Stomach (tissue), 8 donors: ENCODE measurements at regions not wholly inside any gene's neighbourhood (a gene's known extent, or its start where the extent isn't known, plus 50 kb on each side); places are given as distances from the start of the nearest gene placed in this dataset.

Experiments
- DNase-seq, 2 donors: peaks; one replicate each; pipeline versions ENCODE4 v3.0.0 to v3.0.0-alpha.2; 2013 to 2019
- H3K27ac ChIP-seq, 5 donors: fragments of 200-600 bp in 4 of 5; sonication (generic) in 4 of 5; one replicate each; pipeline ENCODE4 v1.5.1; 2013 to 2019; ENCODE audit warnings: mild to moderate bottlenecking in 1 of 5, moderate library complexity in 1 of 5
- H3K27me3 ChIP-seq, 3 donors: fragments of 200-600 bp; sonication (generic); one replicate each; pipeline ENCODE4 v1.5.1; 2017 to 2019; ENCODE audit warnings: mixed run types in 1 of 3
- H3K36me3 ChIP-seq, 4 donors: fragments of 200-600 bp; sonication (generic); 1 replicate in 3 of 4; 2 replicates in 1 of 4; pipeline ENCODE4 v1.5.1; 2016 to 2019
- H3K4me1 ChIP-seq, 4 donors: fragments of 200-600 bp; sonication (generic); one replicate each; pipeline ENCODE4 v1.5.1; 2016 to 2019
- H3K4me3 ChIP-seq, 4 donors: fragments of 200-600 bp; sonication (generic) in 3 of 4; one replicate each; pipeline ENCODE4 v1.5.1; 2016 to 2019; ENCODE audit warnings: mild to moderate bottlenecking in 1 of 4
- H3K9me3 ChIP-seq, 4 donors: fragments of 200-600 bp; sonication (generic); one replicate each; pipeline ENCODE4 v1.5.1; 2016 to 2019
- EP300 ChIP-seq: sonication (generic); formaldehyde crosslinking; IDR thresholded peaks from one replicate; pipeline ENCODE4 v1.6.1; 2017; ENCODE audit warnings: antibody characterized with exemption
- POLR2A ChIP-seq, 4 donors: fragments of 450-650 bp; IDR thresholded peaks; one replicate each; pipeline ENCODE4 v1.6.1; 2016; ENCODE audit warnings: antibody characterized with exemption in 4 of 4, control low read depth in 2 of 4, mild to moderate bottlenecking in 1 of 4, moderate library complexity in 1 of 4
- POLR2AphosphoS5 ChIP-seq, 3 donors: sonication (generic); formaldehyde crosslinking; IDR thresholded peaks; one replicate each; pipeline ENCODE4 v1.6.1; 2016; ENCODE audit warnings: antibody characterized with exemption in 3 of 3
- WGBS, 5 donors: extraction: QIAGEN DNeasy Blood & Tissue Kit in 3 of 5; methylation state at CpG; one replicate each; pipeline versions ENCODE4 v1.1.5 to v1.1.7; 2013 to 2018; 5-methylcytosine and 5-hydroxymethylcytosine counted together
- intact Hi-C: fragments of 100-400 bp; cut with DNase I; formaldehyde crosslinking; loops from one replicate; pipeline ENCODE4 v1.15.1; 2023; ENCODE audit warnings: low total_unique reads
- TF ChIP-seq, protein P1 (sequence below), 7 experiments: fragments of 450-650 bp in 4 of 7; fragments of 200-600 bp in 3 of 7; sonication (generic) in 3 of 7; IDR thresholded peaks; one replicate each; pipeline ENCODE4 v1.5.1; 2016 to 2019; ENCODE audit warnings: antibody characterized with exemption in 7 of 7, control low read depth in 2 of 7, mild to moderate bottlenecking in 1 of 7
- donor health status: healthy with polysubstance abuse.
- donor health status: Bipolar disorder and iron deficiency.
- donor health status: healthy.

DNA sequence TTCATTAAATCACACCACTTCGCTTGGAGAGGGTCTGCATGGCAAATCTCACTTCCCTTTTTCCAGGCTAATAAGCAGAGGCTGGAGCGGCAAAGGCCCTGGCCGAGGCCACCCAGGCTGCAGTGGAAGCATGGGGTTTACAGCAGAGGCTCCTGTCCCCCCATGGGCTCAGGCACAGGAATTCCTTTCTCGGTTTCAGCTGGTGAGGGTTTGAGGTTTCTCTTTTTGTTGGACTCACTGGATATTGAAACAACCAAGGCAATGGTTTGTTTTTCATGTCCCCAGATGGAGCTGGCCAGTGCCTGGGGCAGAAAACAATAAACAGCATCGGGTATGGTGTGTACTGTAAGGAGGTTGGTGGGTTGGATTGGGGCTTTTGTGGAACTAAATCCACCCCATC, 175.6 kb upstream of the RASGRP1 start:
- H3K27me3 ChIP-seq, result no peaks in the 10 kb centered on the region
- H3K4me1 ChIP-seq, result peaks cover 0 to 6% (median 0%) of the 10 kb centered on the region in 4 donors
- intact Hi-C loops, result no loop called here
- H3K9me3 ChIP-seq, result no peaks in the 10 kb centered on the region
- no peaks in the 10 kb centered on the region for H3K36me3 ChIP-seq
- H3K4me3 ChIP-seq, result no peak overlapping the region
- DNase-seq, result no peak
- TF ChIP-seq EP300, result no peak
- TF ChIP-seq POLR2A (IDR thresholded peaks at IDR 0.05), result no peak
- TF ChIP-seq, protein P1, sequence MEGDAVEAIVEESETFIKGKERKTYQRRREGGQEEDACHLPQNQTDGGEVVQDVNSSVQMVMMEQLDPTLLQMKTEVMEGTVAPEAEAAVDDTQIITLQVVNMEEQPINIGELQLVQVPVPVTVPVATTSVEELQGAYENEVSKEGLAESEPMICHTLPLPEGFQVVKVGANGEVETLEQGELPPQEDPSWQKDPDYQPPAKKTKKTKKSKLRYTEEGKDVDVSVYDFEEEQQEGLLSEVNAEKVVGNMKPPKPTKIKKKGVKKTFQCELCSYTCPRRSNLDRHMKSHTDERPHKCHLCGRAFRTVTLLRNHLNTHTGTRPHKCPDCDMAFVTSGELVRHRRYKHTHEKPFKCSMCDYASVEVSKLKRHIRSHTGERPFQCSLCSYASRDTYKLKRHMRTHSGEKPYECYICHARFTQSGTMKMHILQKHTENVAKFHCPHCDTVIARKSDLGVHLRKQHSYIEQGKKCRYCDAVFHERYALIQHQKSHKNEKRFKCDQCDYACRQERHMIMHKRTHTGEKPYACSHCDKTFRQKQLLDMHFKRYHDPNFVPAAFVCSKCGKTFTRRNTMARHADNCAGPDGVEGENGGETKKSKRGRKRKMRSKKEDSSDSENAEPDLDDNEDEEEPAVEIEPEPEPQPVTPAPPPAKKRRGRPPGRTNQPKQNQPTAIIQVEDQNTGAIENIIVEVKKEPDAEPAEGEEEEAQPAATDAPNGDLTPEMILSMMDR (IDR thresholded peaks at IDR 0.05), result no peak
- H3K27ac ChIP-seq, result no peak overlapping the region
- WGBS, 5 donors, result 76 to 94% (median 77%) methylated on average over 5 of the region's 5 CpGs

DNA sequence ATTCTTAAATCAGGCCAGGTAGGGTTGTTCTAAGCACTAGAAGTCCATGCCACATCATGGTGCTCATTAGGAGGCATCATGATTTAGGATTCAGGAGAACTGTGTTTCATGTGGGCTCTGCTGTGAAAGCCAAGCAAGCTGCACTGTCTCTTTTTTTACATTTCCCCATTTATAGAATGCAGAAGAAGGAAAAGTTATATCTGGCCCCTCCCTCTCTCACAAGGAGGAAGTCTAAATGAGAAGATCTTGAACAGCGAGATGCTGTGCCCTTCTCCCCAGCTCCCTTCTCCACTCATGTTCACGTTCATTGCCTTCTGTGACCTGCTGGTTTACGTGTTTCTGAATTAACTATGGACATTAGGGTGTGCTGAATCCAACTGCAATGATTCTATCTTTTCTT, 178.5 kb upstream of the RASGRP1 start:
- Histone ChIP-seq H3K36me3 (no peaks in the 10 kb centered on the region), H3K4me3 (no peak overlapping the region), H3K27me3 (no peaks in the 10 kb centered on the region), H3K9me3 (no peaks in the 10 kb centered on the region), H3K27ac (no peak overlapping the region), H3K4me1 (peaks cover 0 to 6% (median 0%) of the 10 kb centered on the region in 4 donors)
- 76 to 90% (median 79%) methylated on average over 3 of the region's 3 CpGs for WGBS, 5 donors
- intact Hi-C loops, result no loop called here
- no peak for TF ChIP-seq POLR2AphosphoS5 (IDR thresholded peaks at IDR 0.05)
- TF ChIP-seq, protein P1 (IDR thresholded peaks at IDR 0.05), result no peak
- no peak for TF ChIP-seq POLR2A (IDR thresholded peaks at IDR 0.05)
- no peak for TF ChIP-seq EP300
- no peak for DNase-seq

DNA sequence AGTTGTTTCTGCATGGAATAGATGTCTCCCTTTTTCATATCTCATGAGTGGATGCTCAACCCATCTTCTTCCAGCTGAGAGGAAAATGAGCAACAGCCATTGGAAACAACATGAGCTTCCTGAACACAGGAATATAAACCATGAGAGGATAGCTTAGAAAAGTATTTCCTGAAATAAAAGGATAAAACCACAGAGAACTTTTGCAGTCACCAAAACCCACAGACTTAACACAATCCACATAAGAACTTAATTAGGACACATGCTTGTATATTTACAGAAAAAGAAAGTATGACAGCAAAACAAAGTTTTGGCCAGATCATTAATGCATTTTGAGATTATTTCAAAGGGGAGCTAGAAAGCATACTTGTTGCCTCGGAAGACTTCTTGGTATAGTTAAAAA, 180.5 kb upstream of the RASGRP1 start:
- DNase-seq, result no peak
- 63 to 78% (median 68%) methylated on average over 1 of the region's 1 CpG for WGBS, 5 donors
- TF ChIP-seq EP300 (no peak), POLR2AphosphoS5 (IDR thresholded peaks at IDR 0.05) (no peak), POLR2A (IDR thresholded peaks at IDR 0.05) (no peak)
- TF ChIP-seq, protein P1 (IDR thresholded peaks at IDR 0.05), result no peak
- H3K27me3 ChIP-seq, result no peaks in the 10 kb centered on the region
- no peaks in the 10 kb centered on the region for H3K36me3 ChIP-seq
- intact Hi-C loops, result no loop called here
- no peak overlapping the region for H3K4me3 ChIP-seq
- no peak overlapping the region for H3K27ac ChIP-seq
- H3K9me3 ChIP-seq, result no peaks in the 10 kb centered on the region
- peaks cover 0 to 6% (median 0%) of the 10 kb centered on the region in 4 donors for H3K4me1 ChIP-seq

DNA sequence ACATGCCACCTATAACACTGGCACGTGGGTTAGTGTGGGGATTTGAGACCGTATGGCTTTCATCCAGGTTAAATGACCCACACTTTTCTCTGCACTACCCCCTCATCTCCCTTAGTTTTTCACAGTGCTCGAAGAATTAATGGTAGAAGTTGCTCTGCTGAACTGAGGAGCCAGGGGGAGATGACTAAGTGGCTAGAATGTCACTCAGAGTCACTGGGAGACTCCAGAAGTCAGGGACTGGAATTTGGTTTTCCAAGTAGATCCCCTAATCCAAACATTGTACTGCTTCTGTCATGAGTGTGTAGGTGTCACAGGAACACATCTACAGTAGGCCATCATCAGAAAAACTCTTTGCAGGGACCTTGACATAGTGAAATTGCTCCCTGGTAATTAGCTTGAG, 181.0 kb upstream of the RASGRP1 start:
- Histone ChIP-seq H3K27me3 (no peaks in the 10 kb centered on the region), H3K4me1 (peaks cover 0 to 6% (median 0%) of the 10 kb centered on the region in 4 donors), H3K4me3 (no peak overlapping the region), H3K27ac (no peak overlapping the region), H3K36me3 (no peaks in the 10 kb centered on the region), H3K9me3 (no peaks in the 10 kb centered on the region)
- no peak for DNase-seq
- 63 to 80% (median 76%) methylated on average over 3 of the region's 3 CpGs for WGBS, 5 donors
- TF ChIP-seq POLR2AphosphoS5 (IDR thresholded peaks at IDR 0.05), result no peak
- TF ChIP-seq, protein P1 (IDR thresholded peaks at IDR 0.05), result no peak
- TF ChIP-seq EP300, result no peak
- TF ChIP-seq POLR2A (IDR thresholded peaks at IDR 0.05), result no peak
- intact Hi-C loops, result no loop called here
